Nephron (organoid): ENCODE measurements at regions not wholly inside any gene's neighbourhood (a gene's known extent, or its start where the extent isn't known, plus 50 kb on each side); places are given as distances from the start of the nearest gene placed in this dataset.

Experiments used
- H3K27ac Mint-ChIP-seq, 3 experiments: 2 replicates each; pipeline ENCODE4 v1.8.0; 2020; ENCODE audit warnings: mixed read lengths in 3 of 3, mild to moderate bottlenecking in 2 of 3, moderate library complexity in 1 of 3
- H3K27me3 Mint-ChIP-seq: 2 replicates; pipeline ENCODE4 v1.8.0; 2021; ENCODE audit warnings: low read depth, mild to moderate bottlenecking, moderate library complexity, mixed read lengths
- H3K36me3 Mint-ChIP-seq: 2 replicates; pipeline ENCODE4 v1.8.0; 2020; ENCODE audit warnings: low read depth, mixed read lengths
- H3K4me1 Mint-ChIP-seq: 2 replicates; pipeline ENCODE4 v1.8.0; 2020; ENCODE audit warnings: mixed read lengths
- H3K4me3 Mint-ChIP-seq, 3 experiments: 2 replicates each; pipeline ENCODE4 v1.8.0; 2020; ENCODE audit warnings: mild to moderate bottlenecking in 3 of 3, mixed read lengths in 3 of 3, moderate library complexity in 2 of 3
- H3K9me3 Mint-ChIP-seq: 2 replicates; pipeline ENCODE4 v1.8.0; 2020; ENCODE audit warnings: mixed read lengths
- TF ChIP-seq, protein P1 (sequence below), 3 experiments: fragments of 200-600 bp; sonication (generic); IDR thresholded peaks; one replicate each; pipeline ENCODE4 v1.5.0; 2021; ENCODE audit warnings: antibody characterized with exemption in 3 of 3; ENCODE audit not compliant: unreplicated experiment in 3 of 3

DNA sequence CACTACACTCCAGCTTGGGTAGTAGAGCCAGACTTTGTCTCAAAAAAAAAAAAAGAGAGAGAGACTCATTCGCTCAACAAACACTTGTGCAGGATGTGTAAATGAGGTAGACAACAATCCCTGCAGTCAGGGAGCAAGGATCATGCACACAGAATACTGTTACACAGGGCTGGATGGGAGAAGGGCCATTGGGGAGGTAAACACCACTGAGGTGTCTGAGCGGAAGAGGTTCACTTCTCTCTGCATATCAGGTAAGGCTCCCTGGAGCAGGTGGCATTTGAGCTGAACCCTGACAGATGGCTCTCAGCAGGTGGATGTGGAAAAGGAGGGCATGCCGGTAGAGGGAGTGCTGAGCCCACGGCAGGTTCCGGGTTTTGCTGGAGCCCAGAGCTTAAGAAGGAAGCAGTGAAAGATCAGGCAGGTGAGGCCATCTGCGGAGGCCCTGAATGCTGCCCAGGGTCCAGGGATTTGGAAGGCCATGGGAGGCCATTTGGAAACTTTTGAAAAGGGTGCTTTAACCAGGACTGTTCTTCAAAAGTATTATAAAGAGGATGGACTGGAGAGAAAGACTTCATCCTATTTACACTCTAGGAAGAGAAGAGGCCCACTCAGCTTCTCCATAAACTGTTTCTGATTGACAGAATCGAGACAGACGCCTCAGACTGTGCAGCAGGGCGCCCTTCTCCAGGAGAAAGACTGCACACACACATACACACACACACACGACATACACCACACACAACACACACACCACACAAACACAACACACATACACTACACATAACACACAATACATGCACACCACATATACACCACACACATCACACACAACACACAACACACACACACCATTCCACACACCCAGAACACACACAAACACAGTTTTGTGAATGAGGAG is 199.4 kb downstream of the USP12 start:
- Mint-ChIP-seq H3K27me3 (peaks cover 81% of the 10 kb centered on the region), H3K9me3 (peaks cover 2% of the 10 kb centered on the region), H3K4me1 (peaks cover 25% of the 10 kb centered on the region), H3K27ac (peak overlapping the region in 2 of 3 experiments; percentile 1 to 58), H3K36me3 (no peaks in the 10 kb centered on the region), H3K4me3 (no peak overlapping the region)
- TF ChIP-seq, protein P1, sequence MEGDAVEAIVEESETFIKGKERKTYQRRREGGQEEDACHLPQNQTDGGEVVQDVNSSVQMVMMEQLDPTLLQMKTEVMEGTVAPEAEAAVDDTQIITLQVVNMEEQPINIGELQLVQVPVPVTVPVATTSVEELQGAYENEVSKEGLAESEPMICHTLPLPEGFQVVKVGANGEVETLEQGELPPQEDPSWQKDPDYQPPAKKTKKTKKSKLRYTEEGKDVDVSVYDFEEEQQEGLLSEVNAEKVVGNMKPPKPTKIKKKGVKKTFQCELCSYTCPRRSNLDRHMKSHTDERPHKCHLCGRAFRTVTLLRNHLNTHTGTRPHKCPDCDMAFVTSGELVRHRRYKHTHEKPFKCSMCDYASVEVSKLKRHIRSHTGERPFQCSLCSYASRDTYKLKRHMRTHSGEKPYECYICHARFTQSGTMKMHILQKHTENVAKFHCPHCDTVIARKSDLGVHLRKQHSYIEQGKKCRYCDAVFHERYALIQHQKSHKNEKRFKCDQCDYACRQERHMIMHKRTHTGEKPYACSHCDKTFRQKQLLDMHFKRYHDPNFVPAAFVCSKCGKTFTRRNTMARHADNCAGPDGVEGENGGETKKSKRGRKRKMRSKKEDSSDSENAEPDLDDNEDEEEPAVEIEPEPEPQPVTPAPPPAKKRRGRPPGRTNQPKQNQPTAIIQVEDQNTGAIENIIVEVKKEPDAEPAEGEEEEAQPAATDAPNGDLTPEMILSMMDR (IDR thresholded peaks at IDR 0.05; ENCODE audit: unreplicated experiment in 3 of 3): peak; percentile 22 to 39 (median 34)

DNA sequence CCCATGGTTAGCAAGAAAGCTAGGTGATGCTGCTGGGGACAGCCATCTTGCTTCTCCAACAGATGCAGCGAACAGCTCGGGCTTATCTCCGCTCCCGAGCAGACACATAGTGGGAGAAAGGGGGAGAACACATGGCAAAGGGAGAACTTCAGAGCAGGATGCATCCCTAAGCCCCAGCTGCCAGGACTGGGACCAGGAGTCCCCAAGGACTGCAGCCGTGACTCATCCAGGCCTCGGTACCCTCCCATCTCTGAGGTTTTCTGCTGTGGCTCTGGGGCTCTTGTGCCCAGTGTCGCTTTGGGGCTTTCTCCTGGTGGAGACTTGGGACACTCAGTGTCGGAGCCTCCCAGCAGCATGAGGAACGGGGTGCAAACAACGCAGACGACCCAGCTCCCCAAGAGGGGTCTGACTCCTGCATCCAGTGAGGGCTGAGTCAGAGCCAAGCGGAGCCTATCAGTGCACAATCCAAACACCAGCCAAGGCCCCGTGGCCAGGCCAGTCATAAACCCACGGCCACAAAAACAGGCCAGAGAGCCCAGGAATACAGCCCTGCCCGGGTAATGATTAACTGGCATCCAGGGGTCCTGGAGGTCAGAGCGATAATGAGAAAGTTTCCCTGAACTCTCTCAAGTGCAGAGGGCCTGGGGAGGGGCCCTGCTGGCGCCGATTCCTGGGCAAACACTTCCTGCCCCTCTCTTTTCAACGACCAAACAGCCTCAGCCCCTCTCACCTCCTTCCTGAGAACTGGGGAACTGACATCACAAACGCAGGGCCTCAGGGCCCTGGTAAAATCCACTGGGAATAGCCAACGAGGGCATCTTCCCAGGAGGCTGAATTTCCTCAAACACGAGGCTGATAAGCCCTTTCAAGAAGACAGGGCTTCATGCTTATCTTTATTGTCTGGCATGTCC is 202.9 kb downstream of the USP12 start:
- no peak overlapping the region for H3K4me3 Mint-ChIP-seq
- no peaks in the 10 kb centered on the region for H3K36me3 Mint-ChIP-seq
- H3K27ac Mint-ChIP-seq: peak overlapping the region in 1 of 3 experiments; percentile 65
- H3K9me3 Mint-ChIP-seq: peaks cover 2% of the 10 kb centered on the region
- H3K27me3 Mint-ChIP-seq: peaks cover 80% of the 10 kb centered on the region
- H3K4me1 Mint-ChIP-seq: peaks cover 54% of the 10 kb centered on the region
- TF ChIP-seq, protein P1 (IDR thresholded peaks at IDR 0.05; ENCODE audit: unreplicated experiment in 3 of 3): no peak

DNA sequence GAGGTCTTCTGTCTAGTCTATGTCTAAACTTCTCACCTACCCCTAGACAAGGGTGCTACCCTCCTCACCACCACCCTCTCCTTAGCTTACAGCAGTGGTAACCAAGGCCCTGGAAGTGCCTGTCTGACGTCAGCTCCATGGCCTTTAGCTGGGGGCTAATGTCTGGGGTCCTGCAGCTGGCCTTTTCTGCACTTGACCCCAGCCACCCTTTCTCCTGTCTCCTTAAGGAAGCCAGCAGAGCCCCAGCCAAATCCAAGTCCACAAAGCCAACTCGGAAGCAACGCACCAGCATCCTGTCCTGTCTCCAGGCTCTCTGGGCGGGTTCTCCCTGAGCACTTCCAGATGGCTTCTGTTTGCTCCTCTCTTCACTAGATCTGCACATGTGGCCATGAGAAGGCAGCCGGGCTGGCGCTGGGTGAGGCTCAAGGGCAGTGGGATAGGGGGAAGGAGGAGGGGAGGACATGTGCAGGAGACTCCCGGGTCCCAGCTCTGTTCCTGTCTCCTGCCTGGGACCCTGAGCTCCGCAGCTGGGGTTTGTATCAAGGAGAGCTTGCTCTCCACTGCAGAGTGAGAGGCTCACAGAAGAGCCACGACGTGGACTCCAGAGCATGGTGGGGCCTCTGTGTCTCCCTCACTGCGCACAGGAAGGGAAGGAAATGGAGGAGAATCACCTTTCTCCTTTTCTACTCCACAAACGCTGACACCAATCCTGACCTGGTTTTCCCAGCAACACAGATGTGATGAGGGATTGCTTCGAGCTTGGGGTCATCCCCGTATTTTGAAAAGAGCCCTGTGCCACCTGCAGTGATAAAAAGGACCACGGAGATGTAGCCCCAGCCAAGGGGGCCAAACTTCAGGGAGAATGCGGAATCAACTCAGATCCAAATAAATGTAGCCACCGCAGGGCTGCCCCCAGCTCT is 204.2 kb downstream of the USP12 start:
- TF ChIP-seq, protein P1 (IDR thresholded peaks at IDR 0.05; ENCODE audit: unreplicated experiment in 3 of 3): no peak
- H3K27ac Mint-ChIP-seq: peak overlapping the region in 2 of 3 experiments; percentile 65 to 89
- no peaks in the 10 kb centered on the region for H3K9me3 Mint-ChIP-seq
- H3K4me3 Mint-ChIP-seq: no peak overlapping the region
- H3K27me3 Mint-ChIP-seq: peaks cover 80% of the 10 kb centered on the region
- no peaks in the 10 kb centered on the region for H3K36me3 Mint-ChIP-seq
- peaks cover 57% of the 10 kb centered on the region for H3K4me1 Mint-ChIP-seq

DNA sequence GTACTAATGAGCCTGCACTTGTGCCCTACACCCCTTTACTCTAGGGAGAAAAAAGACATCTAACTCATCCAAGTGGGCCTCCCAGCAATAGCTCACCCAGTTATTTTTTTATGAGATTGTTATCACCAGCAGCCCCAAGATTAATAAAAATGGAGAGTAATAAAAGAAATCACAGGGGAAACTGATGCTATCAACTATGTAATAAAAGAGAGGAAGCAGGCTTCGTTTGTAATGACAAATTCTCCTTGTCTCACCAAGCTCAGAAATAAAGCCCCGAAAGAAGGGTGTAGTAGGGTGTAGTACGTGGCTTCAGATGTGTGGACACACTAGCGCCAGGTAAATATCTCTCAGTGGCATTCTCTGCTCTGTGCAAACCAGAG is 204.9 kb downstream of the USP12 start:
- no peaks in the 10 kb centered on the region for H3K9me3 Mint-ChIP-seq
- H3K27ac Mint-ChIP-seq: peak overlapping the region in 2 of 3 experiments; percentile 35 to 89
- peaks cover 77% of the 10 kb centered on the region for H3K27me3 Mint-ChIP-seq
- H3K36me3 Mint-ChIP-seq: no peaks in the 10 kb centered on the region
- peak overlapping the region in 1 of 3 experiments; percentile 38 for H3K4me3 Mint-ChIP-seq
- peaks cover 57% of the 10 kb centered on the region for H3K4me1 Mint-ChIP-seq
- TF ChIP-seq, protein P1 (IDR thresholded peaks at IDR 0.05; ENCODE audit: unreplicated experiment in 3 of 3): no peak

DNA sequence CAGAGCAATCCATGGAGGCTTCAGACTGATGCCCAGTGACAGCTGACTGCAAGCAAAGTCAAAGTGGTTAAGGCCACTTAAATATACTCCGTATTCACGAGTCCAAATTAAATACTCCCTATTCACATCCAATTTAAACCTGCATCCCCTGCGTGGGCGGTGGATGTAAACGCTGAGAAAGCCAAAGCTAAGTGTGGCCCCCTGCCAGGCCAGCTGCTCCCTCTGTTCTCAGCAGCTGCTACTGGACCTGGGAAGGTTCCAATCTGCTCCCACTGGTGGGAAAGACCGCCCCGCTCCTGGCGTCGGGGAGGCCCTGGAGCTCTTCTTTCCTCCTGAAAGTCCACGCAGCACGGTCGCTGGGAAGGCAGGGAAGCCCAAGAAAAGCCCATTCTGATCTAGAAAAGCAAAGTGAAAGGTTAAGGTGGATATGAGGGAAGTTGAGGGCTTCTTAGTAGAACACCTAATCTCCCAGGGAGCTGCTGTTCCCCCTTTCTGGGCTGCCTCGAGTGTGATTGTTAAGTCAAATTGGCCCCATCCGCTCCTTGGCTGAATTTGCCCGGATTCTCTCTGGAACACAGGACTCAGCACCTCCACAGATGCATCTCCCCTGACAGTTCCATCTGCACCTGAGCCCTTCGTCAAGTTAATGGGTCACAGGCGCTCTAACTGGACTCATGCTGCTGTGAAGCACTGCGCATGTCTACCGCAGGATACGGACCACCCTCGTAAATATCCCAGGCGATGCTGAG is 205.5 kb downstream of the USP12 start:
- no peaks in the 10 kb centered on the region for H3K36me3 Mint-ChIP-seq
- peak overlapping the region; percentile 35 to 89 (median 52) for H3K27ac Mint-ChIP-seq
- H3K27me3 Mint-ChIP-seq: peaks cover 79% of the 10 kb centered on the region
- H3K9me3 Mint-ChIP-seq: no peaks in the 10 kb centered on the region
- TF ChIP-seq, protein P1 (IDR thresholded peaks at IDR 0.05; ENCODE audit: unreplicated experiment in 3 of 3): no peak
- peaks cover 57% of the 10 kb centered on the region for H3K4me1 Mint-ChIP-seq
- H3K4me3 Mint-ChIP-seq: peak overlapping the region in 1 of 3 experiments; percentile 42
